HG03196 (cell line): ENCODE measurements at regions not wholly inside any gene's neighbourhood (a gene's known extent, or its start where the extent isn't known, plus 50 kb on each side); places are given as distances from the start of the nearest gene placed in this dataset.

Experiments
- ATAC-seq: cut with Tn5 transposase; IDR thresholded peaks from one replicate; pipeline ENCODE4 v1.9.1; 2021; ENCODE audit not compliant: unreplicated experiment

DNA sequence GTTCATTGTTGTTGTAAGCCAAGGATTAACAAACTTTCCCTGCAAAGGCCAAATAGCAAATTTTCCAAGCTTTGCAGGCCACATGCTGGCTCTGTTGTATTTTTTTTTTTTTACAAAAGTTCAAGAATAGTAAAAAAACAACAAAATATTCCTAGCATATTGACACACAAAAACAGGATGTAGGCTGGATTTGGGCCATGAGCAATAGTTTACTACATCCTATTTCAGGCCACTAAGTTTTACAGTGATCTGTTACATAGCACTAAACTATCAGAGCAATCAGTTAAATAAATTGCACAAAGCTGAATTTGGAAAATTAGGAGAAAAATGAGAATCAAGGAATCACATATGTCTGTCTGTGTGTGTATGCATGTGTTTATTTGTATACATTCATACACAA, 491.8 kb upstream of the GHITM start:
- no peak for ATAC-seq

DNA sequence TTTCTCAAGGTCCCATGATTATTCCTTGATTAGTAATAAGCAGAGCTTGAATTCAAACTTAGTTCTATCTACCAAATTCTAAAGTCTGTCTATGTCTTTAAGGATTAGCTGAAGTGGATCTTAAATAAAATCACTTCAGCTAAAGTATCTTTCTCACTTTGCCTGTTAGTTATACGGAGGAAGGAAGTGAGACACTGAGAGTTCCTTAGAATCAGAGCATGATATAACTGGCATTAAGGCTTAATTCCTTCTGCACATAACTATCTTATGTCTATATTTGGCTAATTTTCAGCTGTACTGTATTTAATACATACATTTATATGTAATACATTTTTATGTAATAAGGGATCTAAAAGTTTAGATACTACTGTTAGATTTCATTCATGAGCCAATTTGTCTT, 491.1 kb upstream of the GHITM start:
- ATAC-seq, result no peak

DNA sequence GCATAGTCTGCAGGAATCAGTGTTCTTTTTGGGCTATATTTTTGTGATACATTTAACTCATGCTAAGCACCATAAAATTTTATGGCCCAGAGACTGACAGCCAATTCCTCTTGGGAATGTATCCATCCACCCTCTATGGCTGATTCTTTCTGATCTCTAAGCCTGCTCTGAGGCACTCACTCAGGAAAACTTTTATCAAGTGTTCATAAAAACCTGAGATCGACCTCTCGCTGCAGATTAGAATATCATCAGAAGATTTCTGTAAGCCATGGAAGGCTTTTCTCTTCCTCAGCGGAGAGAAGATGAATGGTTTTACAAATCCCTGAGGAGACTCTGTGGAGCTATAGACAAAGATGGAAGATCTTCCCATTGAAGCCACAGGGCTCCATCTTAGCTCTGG, 489.8 kb upstream of the GHITM start:
- no peak for ATAC-seq

DNA sequence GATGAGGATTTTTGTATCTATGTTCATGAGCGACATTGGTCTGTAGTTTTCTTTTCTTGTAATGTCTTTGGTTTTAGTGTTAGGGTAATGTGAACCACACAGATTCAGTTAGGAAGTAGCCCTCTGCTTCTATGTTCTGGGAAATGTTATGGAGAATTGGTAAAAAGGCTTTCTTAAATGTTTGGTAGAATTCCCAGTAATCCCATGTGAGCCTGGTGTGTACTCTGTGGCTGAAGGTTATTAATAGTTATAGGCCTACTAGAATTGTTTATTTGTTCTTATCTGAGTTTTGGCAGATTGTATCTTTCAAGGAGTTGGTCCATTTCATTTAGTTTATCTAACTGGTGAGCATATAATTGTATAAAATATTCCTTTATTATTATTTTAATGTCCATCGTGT, 484.6 kb upstream of the GHITM start:
- no peak for ATAC-seq

DNA sequence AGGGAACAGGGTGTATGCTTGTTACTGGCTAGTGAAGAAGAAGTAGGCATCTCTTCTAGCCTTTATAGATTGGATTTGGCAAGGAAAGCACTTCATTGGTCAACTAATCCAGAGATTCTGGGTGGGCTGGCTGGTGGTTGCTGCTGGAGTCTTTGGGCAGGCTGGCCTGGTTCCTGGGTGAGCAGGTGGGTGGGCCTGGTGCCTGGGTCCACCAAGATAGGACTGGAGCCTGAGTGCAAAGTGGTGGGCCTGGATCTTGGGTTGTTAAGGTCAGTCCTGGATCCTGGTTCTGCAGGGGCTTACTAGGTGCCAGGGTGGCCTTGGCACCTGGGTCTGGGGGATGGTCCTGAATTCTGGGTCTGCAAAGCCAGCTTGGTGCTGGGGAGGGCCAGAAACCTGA, 482.4 kb upstream of the GHITM start:
- no peak for ATAC-seq

DNA sequence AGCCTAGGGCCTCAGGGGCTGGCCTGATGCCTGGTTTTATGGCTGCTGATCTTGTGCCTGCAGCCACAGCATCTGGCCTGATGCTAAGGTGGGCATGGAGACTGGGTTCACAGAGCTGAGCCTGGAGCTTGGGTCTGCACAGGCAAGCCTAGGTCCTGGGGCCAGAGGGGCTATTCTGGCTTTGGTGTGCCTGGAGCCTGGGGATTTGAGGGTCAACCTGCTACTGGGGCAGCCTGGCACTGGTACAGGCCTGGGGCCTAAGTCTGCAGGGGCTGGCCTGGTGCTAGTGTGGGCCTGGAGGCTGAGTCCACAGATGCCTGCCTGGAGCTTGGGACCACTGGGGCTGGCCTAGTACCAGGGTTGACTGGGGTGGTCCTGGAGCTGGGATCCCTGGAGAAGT, 481.8 kb upstream of the GHITM start:
- no peak for ATAC-seq

DNA sequence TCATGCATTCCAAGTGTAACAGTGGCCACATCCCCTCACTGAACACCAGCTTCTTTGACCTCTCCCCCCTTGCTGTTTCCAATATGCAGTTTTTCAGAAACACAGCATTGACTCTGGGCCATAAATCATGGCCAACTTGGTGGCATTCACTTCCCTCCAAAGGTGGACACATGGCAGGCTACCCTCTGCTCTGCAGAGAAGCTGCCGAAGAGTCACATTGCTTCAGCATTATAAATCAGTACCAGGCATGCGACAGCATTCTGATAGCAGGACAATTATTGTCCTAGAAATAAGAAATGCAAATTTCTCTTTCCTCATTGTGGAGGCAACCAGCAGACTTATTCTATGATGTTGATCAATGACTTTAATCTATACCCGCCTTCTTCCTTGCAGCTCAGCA, 475.4 kb upstream of the GHITM start:
- ATAC-seq, result no peak

DNA sequence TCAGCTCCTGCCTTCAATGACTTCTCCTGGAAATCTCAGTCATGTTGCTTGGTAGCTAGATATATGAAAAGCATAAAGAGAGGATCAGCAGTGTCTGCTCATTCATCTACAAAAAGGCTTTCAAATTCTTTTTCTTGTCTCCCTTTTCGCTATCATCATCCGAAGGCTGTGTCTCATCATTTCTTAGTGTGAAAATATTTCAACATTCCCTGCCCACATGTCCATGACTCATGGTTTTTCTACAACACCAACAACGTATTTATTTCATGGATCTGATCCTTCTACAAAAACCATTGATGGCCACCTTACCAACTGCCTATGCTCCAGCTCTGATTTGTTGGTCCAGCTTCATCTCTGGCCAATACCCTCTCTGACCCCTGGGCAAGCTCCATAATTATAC, 472.5 kb upstream of the GHITM start:
- ATAC-seq, result no peak

DNA sequence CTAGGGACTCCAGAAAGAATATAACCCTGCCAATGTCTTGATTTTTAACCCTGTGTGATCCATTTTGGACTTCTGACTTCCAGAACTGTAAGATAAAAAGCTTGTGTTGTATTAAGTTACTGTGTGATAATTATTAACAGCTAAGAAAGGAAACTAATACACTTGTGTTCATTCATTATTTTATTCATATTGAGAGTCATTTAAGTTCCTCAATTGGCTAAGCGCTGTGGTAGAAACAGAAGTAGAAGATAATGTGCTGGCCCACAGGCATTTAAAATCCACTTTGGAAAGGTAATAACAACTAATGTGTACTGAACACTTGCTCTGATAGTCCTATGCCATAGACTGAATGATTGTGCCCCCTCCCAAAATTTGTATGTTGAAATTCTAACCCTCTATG, 471.7 kb upstream of the GHITM start:
- no peak for ATAC-seq

DNA sequence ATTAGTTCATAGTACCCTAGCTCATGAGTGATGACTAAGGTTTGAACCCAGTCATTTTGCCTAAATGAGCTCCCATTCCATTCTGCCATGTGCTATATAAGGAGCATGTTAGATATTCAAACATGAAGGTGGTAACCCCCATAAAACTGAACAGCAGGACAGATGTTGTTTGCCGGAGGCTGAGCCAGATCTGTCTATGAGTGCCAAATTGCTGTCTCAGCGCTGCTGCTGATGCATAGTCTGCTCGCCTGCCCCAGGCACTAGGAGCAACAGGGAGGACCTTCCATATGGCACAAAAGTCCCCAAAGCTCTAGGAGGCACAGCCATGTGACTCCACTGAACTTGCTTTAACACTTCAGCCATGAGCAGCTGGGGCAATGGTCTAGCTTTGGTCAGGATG, 466.0 kb upstream of the GHITM start:
- ATAC-seq, result no peak

DNA sequence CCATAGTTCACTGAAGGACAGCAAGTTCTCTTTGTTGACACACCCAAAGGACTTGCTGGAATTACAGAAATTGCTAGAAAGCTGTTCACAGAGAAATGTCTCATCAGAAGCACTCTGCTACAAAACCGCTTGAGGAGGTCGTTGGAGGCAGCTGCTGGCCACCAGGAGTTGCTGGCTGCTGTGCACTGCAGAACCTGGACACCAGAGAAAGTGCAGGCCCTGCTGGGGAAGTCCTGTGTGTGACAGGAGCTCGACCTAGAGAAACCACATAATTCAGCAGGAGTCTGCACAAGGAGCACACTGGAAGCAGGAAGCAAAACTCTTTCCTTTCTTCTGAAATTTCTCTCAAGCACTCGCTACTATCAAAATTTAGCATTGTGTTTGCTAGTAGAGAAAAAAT, 461.5 kb upstream of the GHITM start:
- ATAC-seq, result peak; percentile 26

DNA sequence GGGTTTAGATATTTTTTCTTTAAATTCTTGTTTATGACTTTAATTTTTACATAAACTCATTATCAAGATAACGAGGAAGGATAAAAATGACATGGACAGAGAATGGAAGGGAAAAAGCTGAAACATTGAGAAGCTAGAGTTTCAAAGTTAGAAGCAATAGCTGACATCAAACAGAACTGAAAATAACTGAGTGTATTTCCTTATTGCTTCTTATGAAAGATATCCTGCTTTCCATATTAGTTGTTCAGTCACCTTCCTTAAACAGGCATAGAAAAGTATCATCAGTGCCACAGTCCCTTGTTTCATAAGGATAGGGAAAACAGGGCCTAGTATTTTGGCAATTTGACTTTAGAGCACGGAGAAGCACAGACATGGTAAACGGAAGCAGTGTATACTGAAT, 460.5 kb upstream of the GHITM start:
- ATAC-seq, result no peak

DNA sequence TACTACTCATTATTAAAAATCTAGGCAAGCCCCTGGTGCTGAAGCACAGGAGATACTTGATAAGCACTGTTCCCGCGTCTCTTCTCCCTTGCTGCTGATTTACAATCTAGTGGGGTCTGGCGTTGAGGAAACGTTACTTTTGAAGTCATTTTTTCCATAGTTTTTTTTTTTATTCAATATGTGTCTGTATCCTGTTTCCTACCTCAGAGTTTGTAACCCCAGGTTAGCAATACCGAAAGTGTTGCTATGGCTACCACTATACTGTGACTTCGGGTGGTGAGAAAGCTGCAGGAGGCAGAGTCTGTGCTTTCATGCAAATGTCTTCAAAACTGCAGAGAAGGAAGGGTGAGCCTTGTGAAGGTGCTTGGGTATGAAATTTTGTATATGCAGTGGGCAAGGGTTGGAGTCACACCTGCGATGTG, 458.8 kb upstream of the GHITM start:
- ATAC-seq, result peak; percentile 99

DNA sequence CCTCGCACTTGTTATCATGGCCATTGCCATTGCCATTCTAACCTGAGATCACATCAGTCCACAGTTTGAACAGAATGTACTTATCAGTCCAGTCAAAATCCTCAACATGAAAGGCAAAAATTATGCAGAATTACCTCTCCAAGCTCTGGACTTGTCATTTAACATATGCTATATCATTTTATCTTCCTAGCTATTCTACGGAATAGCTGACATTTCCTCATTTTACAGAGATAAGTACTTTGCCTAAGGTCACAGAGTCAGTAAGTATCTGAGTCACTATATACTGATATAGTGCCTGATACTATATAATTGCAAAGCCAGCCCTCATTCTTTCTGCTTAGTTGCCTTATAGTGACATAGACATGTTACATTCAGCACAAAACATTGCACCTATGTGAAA, 456.9 kb upstream of the GHITM start:
- ATAC-seq, result no peak

DNA sequence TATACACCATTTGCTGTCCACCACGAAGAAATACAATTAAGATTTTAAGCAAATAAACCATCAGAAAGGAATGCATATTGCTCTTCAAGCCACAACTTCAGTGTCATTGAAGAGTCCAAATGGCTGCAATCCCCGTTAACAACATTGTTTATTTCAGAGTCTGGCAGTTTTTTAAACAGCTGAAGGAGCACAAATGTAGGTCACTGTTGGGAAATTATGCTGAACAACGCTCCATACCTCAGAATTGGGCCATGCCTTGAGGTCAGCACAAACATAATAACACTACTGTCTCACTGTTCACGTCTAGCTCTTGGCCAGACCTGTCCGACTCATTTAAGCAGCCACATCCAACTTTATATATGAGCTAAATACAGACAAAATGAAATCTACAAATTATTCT, 453.9 kb upstream of the GHITM start:
- ATAC-seq, result no peak

DNA sequence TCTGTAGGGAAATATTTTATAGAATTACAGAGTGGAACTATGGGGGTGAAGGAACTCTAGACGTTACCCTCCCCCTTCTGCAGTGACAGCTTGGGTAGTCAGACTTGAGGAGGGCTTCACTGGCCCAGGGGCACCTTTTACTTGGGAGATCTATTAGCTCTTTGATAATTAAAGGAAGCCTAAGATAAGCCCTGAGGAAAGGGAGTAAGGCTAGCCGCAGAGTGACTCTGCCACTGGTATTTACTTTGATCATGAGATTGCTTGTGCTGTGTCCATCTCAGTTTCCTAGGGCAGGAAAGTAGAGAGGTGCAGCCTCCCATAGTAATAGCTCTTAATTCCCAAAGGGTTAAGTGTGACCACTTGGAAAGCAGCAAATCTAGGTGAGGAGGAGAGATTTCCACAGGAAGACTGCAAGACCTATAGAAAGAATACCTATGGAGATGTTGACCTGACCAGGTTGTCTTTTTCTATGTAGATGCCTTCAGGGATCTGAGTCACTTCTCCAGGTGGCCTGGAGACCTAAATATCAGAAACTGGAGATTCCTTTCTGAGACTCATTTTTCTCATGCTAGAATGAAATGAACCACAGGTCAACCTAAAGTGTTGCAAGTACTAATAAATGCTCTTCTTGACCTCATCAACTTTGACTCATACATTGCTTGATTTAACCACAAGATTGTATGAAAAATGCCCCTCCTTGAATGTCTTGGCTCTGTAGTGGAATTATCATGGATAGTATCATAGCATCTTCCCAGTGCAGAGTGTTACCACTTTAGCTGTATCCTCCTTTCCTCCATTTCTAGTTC, 447.3 kb upstream of the GHITM start:
- ATAC-seq, result no peak

DNA sequence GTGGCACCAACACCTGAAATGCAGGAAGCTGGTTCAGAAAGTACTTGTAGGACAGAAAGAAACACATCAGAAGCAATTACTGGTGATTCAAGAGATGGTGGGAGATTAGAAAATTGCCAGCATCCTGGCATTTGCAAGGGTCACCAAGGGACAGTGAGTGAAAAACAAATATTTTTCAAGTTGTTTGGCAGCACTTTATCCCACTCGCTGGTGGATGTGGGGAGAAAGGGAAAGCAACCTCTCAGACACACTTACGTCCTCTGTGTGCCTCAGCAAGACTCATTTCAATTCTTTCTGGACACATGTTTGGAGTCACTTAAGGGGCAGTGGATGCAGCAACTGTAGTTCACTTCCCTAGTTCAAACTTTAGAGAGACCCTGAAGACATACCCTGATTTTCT, 440.4 kb upstream of the GHITM start:
- no peak for ATAC-seq

DNA sequence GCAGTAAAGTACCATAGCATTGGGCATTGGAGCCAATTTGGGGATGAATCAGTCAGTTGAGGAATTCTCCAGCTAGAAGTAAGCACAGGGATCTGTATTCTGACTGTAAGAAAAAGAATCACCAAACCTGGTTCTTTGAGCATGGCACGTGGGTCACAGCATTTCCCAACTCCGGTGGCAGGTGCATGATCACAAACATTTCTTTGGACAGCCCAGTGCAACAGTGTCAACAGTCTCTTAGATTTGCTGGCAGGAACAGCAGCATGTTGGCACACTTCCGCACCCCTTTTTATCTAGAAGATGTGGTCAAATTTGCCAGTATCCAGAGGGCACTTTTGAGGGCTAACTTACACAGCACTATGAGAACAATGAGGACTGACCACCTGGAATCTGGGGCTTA, 437.5 kb upstream of the GHITM start:
- no peak for ATAC-seq

DNA sequence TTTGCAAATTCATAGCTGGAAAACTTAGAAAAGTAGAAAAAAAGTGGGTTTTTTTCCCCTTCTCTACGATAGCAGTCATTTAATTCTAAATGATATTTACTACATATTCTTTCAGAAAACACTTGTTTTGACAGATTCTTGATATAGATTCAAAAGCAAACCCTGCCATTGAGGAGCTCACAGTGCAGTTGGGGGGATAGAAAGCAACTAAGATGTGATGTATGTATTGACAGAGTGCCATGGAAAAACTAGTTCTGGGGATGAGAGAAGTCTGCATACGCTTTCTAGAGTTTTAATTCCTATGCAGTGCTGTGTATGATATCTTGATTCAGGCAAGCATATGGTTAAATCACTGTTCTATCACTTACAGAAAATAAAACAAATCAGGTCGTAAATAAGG, 436.6 kb upstream of the GHITM start:
- ATAC-seq, result no peak

DNA sequence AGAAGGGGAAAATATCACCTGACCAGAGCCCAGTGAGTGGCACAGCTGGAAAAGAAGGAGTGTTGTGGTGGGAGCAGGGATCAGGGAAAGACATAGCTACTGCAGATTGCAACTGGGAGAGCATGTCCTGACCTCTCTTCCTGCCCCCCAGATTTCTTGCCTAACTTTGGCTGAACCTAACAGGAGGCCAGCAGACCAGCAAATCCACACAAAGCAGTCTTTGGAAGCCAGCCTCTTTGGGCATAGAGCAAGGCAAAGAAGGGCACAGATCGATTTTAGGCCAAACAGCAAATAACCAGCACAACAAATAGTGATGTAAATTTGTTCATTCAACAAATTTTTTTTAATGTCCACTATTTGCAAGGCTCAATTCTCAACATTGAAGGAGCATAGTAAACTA, 433.2 kb upstream of the GHITM start:
- ATAC-seq, result no peak

DNA sequence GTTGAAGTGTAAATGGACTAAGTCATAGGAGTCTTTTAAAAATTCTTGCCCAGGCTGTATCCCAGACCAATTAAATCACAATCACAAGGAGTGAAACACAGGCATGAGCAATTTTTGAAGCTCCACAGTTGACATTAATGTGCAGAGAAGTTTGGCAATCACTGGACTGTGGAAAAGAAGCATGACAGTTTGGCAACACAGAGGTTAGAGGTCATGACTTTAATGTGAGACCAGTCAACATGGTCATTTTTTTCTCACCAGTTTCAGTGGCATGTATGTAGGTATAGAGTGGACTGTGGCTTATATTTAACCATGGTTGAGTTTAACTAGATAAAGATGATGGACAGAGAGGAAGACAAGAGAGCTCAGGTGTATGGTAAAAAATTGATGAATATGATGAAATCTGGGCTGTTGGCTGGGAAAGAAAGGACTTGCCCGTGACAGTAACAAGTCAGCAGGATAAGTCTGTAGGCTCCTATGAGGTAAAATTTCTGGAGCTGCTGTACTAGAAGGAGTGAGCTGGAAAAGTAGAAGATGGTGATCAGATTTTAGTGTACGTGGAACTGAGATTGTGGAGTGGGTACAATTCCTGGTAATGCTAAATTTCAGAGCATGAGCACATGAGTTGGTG, 432.2 kb upstream of the GHITM start:
- no peak for ATAC-seq

DNA sequence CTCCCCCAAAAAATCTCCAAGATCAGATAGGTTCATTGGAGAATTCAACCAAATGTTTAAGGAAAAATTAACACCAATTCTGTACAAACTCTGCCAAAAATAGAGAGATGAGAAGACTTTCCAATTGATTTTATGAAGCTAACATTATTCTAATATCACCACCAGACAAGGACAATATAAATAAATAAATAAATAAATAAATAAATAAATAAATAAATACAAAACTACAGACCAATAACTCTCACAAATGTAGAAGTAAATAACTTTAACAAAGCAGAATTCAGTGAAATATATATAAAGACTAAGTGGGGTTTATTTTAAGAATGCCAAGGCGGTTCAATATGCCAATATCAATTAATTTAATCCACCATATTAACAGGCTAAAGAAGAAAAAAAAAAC, 425.9 kb upstream of the GHITM start:
- no peak for ATAC-seq

DNA sequence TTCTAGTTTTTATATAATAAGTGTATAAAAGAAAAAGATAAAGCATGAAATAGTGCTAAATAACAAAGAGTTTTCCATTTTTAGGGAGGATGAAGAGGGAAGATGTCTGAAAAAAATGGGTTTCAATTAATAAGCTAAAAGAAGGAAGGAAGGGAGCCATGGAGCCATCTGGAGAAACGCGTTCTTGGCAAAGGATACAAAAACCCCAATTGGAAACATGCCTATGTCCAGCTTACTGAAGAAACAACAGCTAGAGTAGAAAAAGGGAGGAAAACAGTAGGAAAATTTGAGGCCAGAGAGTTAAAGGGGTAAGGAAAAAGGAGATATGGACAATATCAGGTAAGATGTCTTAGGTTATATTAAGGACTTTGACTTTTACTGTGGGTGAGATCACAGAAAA, 416.2 kb upstream of the GHITM start:
- no peak for ATAC-seq
